Amygdala (tissue), 56 donors: ENCODE measurements at regions not wholly inside any gene's neighbourhood (a gene's known extent, or its start where the extent isn't known, plus 50 kb on each side); places are given as distances from the start of the nearest gene placed in this dataset.
"Not testable (repeated sequence)": the region's sequence is repeated elsewhere in the genome, so short reads cannot be mapped to it uniquely, and the experiment has no call there.

Experiments
- DNase-seq, 56 donors: peaks; one replicate each; lab custom pipeline; 2025; lab: John Stamatoyannopoulos, UW

DNA sequence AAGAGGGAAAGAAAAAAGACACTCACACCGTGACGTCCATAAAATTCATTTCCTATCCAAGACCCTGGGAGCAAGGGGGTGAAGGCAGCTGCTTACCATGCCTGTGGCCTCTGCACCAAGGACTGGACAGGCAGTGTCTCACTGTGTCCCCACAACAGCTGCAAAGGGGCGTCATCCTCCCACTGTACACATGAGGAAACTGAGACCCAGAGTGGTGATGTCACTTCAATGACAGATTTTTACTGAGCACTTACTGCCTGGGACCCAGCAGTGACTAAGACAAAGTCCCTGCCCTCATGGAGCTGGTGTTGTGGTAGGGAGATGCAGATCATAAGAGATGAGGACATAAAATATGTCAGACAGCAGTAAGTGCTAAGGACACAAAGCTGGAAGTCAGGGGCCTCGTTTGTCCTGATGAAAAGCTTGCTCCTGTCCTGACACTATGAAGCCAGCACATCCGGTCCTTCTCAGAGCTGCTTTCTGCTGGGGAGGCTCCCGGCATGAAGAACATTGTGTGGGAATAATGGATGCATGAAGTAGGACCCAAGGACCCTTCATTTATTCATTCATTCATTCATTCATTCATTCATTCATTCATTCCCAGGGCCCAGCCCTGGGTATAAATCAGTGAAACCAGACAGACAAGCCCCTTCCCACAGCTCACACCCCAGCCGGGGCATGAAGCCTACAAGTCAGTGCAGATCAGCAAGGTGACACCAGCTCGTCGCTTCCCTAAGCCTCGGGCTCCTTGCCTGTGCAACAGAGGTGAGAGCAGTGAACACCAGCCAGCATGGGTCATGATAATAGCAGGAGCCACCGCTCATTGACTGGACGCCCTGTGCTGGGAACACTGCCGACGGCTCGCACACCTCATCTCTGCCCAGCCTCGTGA lies 473.7 kb downstream of the MATN1 start:
- no peak for DNase-seq

DNA sequence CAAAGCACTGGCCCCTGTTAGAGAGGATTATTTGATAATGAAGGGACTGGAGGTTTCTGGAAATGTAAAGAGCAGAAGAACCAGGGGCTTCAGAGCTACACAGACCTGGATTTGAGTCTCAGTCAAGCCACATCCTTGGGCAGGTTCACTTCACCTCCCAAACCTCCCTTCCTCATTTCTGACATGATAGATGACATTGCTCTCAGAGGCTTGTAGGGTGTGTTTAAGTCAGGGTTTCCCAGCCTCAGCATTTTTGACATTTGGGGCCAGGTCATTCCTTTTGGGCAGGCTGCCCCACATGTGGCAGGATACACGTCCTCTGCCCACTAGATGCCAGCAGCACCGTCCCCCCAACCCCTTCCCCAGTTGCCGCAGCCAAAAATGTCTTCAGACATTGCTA lies 474.6 kb downstream of the MATN1 start:
- DNase-seq = no peak

DNA sequence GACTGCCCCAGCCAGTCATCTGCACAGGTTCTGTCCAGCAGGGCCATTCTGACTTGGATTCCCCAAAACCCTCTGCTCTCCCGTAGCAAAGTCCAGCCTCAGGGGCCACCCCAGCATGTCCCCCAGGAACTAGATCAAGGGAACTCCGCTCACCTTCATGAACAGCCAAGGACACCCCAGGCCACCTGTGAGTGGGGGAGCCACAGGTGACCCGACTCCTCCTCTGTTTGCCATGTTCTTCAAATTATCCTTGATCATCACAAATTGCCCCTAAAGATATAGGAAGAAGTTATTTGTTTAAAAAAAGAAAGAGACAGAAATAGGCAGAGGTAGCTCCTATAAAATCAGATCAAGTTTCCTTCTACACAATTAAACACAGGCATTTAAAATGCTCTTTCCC lies 475.0 kb downstream of the MATN1 start:
- DNase-seq = no peak

DNA sequence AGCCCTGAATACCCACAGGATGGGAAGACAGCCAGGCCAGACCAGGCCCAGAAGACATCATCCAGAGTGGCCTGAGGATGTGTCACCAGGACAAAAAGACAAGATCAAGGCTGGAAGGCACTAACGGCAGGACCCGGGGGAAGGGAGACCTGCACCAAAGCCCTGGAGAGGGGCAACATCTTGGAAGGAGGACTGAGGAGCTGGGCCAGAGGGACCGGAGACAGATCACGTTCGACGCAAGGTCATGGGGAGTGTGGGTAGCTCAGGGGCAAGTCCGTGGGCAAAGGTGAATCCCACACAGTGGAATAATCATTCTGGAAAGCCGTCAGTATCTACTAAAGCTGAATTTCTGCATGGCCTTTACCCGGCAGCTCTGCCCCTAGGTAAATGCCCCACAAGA lies 478.6 kb downstream of the MATN1 start:
- no peak for DNase-seq

GRCh38 chr1:30242722-30243457 lies 480.5 kb downstream of the MATN1 start:
- DNase-seq = no peak

DNA sequence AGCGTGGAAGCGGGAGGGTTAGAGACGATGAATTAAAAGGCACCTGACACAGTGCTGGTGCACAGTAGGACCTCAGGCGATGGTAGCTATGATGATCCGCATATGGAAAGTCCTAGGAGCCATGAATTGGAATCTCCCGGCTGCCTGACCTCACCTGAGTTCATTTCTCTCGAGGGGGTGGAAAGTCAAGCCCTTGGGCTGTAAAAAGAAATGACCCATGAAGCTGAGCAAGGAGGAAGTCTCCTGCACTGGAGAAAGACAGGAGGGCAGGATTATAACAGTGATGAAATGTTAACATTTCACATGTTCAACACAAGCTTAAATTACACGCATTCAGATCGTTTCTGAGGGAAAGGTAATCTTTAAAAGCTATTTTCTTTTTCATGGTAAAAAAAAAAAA lies 481.2 kb downstream of the MATN1 start:
- no peak for DNase-seq

DNA sequence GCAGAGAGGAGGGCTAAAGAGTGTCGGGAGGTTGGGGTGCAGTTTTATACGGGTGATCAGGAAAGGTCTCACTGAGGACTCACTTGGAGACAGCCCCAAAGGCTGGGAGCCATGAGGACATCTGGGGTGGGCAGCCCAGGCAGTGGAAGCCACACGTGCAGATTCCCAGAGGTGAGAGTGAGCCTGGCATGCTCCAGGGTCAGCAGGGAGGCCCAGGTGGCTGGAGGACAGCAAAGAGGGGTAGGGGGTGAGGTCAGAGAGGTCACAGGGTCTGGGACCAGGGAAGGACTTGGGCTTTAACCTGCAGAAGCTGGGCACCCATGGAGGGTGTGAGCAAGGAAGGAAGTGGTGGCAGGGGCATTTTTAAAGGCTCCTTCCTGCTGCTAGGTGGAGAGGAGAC lies 481.7 kb downstream of the MATN1 start:
- DNase-seq = no peak

- peak in 3 of 56 donors; percentile 1 to 17 (median 5) for DNase-seq
Measured at GRCh38 chr1:30234091-30234490, 489.3 kb downstream of the MATN1 start.

DNA sequence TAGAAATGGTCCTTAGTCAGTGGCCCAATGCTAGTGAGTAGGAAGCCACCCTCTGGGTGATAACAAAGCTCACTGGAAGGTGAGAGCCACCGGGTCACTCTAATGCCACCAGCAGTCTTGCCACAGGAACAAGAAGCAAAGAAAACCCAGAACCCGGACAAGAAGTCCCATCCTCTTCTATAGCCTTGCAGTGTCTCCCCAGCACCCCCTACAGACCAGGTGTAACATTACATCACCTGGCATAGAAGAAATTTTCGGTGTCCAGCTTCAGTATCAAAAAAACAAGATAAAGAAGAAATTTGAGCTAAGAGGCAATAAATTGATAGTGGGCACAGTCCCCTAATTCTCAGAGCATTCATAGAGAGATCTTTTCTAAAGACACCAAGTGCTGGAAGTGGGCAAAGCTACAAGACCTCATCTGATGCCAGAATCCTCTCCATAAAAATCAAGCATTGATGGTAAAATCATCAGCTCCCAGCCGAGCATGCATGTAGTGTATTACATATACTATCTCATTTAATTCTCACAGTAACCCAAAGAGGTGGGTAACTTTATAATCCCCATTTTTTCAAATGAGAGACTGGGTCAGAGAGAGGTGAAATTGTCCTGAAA lies 491.0 kb downstream of the MATN1 start:
- DNase-seq = no peak

DNA sequence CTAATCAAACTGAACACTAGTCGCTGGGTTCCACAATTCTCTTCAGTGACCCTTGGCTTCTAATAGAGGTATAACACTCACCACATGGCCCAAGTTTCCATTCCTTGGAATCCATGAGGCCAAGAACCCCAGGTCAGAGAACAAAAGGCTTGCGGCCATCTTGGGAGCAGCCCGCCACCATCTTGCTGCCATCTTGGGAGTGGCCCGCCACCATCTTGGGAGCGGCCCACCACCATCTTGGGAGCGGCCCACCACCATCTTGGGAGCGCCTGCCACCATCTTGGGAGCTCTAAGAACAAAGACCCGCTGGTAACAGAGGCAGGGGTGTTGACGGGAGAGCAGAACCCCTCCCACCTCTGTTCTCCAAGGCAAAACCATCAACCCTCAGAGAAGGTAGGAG lies 493.4 kb downstream of the MATN1 start:
- no peak for DNase-seq

DNA sequence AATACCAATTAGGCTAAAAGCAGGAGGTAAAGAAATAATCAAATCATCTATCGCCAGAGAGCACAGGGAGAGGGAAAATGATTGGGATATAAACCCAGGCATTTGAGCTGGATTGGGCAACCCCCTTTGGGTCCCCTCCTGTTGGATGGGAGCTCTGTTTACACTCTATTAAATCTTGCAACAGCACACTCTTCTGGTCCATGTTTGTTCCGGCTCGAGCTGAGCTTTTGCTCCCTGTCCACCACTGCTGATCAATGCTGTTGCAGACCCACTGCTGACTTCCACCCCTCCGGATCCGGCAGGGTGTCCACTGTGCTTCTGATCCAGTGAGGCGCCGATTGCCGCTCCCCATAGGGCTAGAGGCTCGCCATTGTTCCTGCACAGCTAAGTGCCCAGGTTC lies 493.8 kb downstream of the MATN1 start:
- DNase-seq = no peak

- DNase-seq = no peak
Measured at GRCh38 chr1:30226648-30227047, 496.7 kb downstream of the MATN1 start.

GRCh38 chr1:30225357-30225756 lies 498.0 kb downstream of the MATN1 start:
- no peak for DNase-seq

- DNase-seq = no peak
Measured at GRCh38 chr1:30219675-30220074, 503.7 kb downstream of the MATN1 start.

GRCh38 chr1:30218438-30218837 lies 504.9 kb downstream of the MATN1 start:
- no peak for DNase-seq

- no peak for DNase-seq
Measured at GRCh38 chr1:30216602-30217001, 506.8 kb downstream of the MATN1 start.

DNA sequence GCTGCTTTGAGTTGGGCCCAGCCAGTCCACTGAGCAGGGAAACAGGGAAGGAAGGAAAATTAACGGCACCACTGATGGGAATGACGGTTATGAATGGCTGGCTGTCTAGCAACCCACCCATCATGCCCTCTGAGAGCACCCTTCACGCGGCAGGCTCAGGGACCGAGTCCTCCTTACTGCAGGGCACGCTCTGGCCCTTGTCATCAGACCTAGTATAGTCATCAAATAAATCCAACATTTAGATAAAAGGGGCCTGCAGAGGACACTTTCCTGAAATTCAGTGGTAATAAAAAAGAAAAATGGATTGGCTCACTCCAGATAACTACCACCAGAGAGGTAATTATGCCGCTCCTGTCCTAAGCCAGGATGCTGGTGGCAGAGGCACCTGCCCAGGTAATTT lies 509.4 kb downstream of the MATN1 start:
- no peak for DNase-seq

- not testable (repeated sequence) for DNase-seq
Measured at GRCh38 chr1:30207962-30208361, 515.4 kb downstream of the MATN1 start.

GRCh38 chr1:30206631-30207030 lies 516.8 kb downstream of the MATN1 start:
- DNase-seq = not testable (repeated sequence)

- not testable (repeated sequence) for DNase-seq
Measured at GRCh38 chr1:30204916-30205315, 518.5 kb downstream of the MATN1 start.

GRCh38 chr1:30201015-30201414 lies 522.4 kb downstream of the MATN1 start:
- no peak for DNase-seq
